GF-D8 (cell line): ENCODE measurements at regions not wholly inside any gene's neighbourhood (a gene's known extent, or its start where the extent isn't known, plus 50 kb on each side); places are given as distances from the start of the nearest gene placed in this dataset.

Source experiments
- DNase-seq: peaks from one replicate; lab custom pipeline; 2025; lab: John Stamatoyannopoulos, UW

GRCh38 chr6:82013561-82014530, 233.7 kb downstream of the IBTK start:
- no peak for DNase-seq

GRCh38 chr6:82006027-82006738, 241.4 kb downstream of the IBTK start:
- no peak for DNase-seq

GRCh38 chr6:82000551-82000950, 247.0 kb downstream of the IBTK start:
- DNase-seq, result no peak

GRCh38 chr6:81999826-82000225, 247.3 kb upstream of the TENT5A start:
- DNase-seq, result no peak

- DNase-seq, result no peak
Measured at GRCh38 chr6:81999270-81999669, 246.8 kb upstream of the TENT5A start.

- no peak for DNase-seq
Measured at GRCh38 chr6:81998432-81998831, 246.0 kb upstream of the TENT5A start.

- DNase-seq, result peak; percentile 55
Measured at GRCh38 chr6:81997090-81997926, 244.8 kb upstream of the TENT5A start.

- no peak for DNase-seq
Measured at GRCh38 chr6:81996414-81996813, 243.9 kb upstream of the TENT5A start.

- no peak for DNase-seq
Measured at GRCh38 chr6:81995548-81996289, 243.2 kb upstream of the TENT5A start.

- no peak for DNase-seq
Measured at GRCh38 chr6:81988871-81989270, 236.4 kb upstream of the TENT5A start.

GRCh38 chr6:81988446-81988845, 236.0 kb upstream of the TENT5A start:
- no peak for DNase-seq

- DNase-seq, result no peak
Measured at GRCh38 chr6:81987293-81987692, 234.8 kb upstream of the TENT5A start.

GRCh38 chr6:81985191-81985590, 232.7 kb upstream of the TENT5A start:
- no peak for DNase-seq

GRCh38 chr6:81984599-81984998, 232.1 kb upstream of the TENT5A start:
- DNase-seq, result no peak

GRCh38 chr6:81981812-81982211, 229.3 kb upstream of the TENT5A start:
- DNase-seq, result no peak

GRCh38 chr6:81979767-81980166, 227.3 kb upstream of the TENT5A start:
- no peak for DNase-seq

- DNase-seq, result no peak
Measured at GRCh38 chr6:81979329-81979728, 226.8 kb upstream of the TENT5A start.

GRCh38 chr6:81978230-81978629, 225.7 kb upstream of the TENT5A start:
- no peak for DNase-seq

- no peak for DNase-seq
Measured at GRCh38 chr6:81977486-81977885, 225.0 kb upstream of the TENT5A start.

- no peak for DNase-seq
Measured at GRCh38 chr6:81969814-81970213, 217.3 kb upstream of the TENT5A start.

- DNase-seq, result peak; percentile 78
Measured at GRCh38 chr6:81969011-81969410, 216.5 kb upstream of the TENT5A start.

- no peak for DNase-seq
Measured at GRCh38 chr6:81966968-81967367, 214.5 kb upstream of the TENT5A start.
